ENCODE measurements at regions not wholly inside any gene's neighbourhood (a gene's known extent, or its start where the extent isn't known, plus 50 kb on each side); places are given as distances from the start of the nearest gene placed in this dataset.

GRCh38 chr6:14645221-14645620 lies 527.6 kb downstream of the CD83 start:
- TF ChIP-seq CTCF (IDR thresholded peaks at IDR 0.05) (no peak), POLR2AphosphoS5 (IDR thresholded peaks at IDR 0.05; ENCODE audit: insufficient read depth in 1 of 2, low read depth in 1 of 2) (no peak)
